Neutrophil (primary cell): ENCODE measurements at regions not wholly inside any gene's neighbourhood (a gene's known extent, or its start where the extent isn't known, plus 50 kb on each side); places are given as distances from the start of the nearest gene placed in this dataset.

Experiments used
- H3K27ac ChIP-seq: fragments of 200-600 bp; sonication (generic); 2 replicates; pipeline ENCODE4 v1.5.1; 2016; ENCODE audit warnings: mild to moderate bottlenecking, moderate library complexity
- H3K27me3 ChIP-seq: fragments of 200-600 bp; sonication (generic); 2 replicates; pipeline ENCODE4 v1.6.0; 2016; ENCODE audit warnings: mild to moderate bottlenecking
- H3K36me3 ChIP-seq: fragments of 200-600 bp; sonication (generic); 2 replicates; pipeline ENCODE4 v1.5.1; 2017
- H3K4me1 ChIP-seq, 2 experiments: fragments of 200-600 bp in 1 of 2; sonication (generic) in 1 of 2; 1 replicate in 1 of 2; 2 replicates in 1 of 2; pipeline versions ENCODE4 v1.5.1 to v1.6.1; 2013 to 2016; ENCODE audit warnings: low read depth in 1 of 2, low read length in 1 of 2, mild to moderate bottlenecking in 1 of 2, moderate library complexity in 1 of 2; ENCODE audit not compliant: control insufficient read depth in 1 of 2, insufficient read depth in 1 of 2
- H3K4me3 ChIP-seq, 2 experiments: fragments of 200-600 bp in 1 of 2; sonication (generic) in 1 of 2; 1 replicate in 1 of 2; 2 replicates in 1 of 2; pipeline ENCODE4 v1.5.1; 2013 to 2016; ENCODE audit warnings: low read depth in 1 of 2, low read length in 1 of 2, mild to moderate bottlenecking in 1 of 2, moderate library complexity in 1 of 2
- H3K9me3 ChIP-seq: fragments of 200-600 bp; sonication (generic); 2 replicates; pipeline ENCODE4 v1.5.1; 2016
- CTCF ChIP-seq: fragments of 200-600 bp; sonication (generic); IDR thresholded peaks from 2 replicates; pipeline ENCODE4 v1.5.1; 2016; ENCODE audit warnings: antibody characterized with exemption

- no peaks in the 10 kb centered on the region for H3K4me1 ChIP-seq
- H3K4me3 ChIP-seq, result no peak overlapping the region
- no peaks in the 10 kb centered on the region for H3K27me3 ChIP-seq
- no peak overlapping the region for H3K27ac ChIP-seq
- H3K36me3 ChIP-seq, result no peaks in the 10 kb centered on the region
- H3K9me3 ChIP-seq, result no peaks in the 10 kb centered on the region
- TF ChIP-seq CTCF, result no peak
Measured at GRCh38 chr2:37425408-37425807, 81.0 kb downstream of the QPCT start.

DNA sequence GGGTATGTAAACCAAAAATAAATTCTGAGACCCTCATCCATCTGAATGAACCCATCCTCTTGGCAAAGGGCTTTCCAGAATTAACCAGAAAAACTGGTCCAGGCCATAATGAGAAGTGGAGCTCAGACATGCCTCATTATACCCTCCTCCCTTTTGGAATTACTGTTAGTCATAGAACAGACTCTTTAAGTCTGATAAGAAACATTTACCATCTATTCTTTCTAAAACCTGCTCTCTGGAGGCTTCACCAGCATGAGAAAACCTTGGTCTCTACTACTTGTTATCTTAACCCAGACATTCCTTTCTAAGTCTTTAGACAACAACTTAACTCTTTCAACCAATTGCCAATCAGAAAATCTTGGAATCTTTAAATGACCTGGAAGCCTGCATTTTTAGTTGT is 82.8 kb downstream of the QPCT start:
- no peaks in the 10 kb centered on the region for H3K9me3 ChIP-seq
- no peaks in the 10 kb centered on the region for H3K27me3 ChIP-seq
- no peak overlapping the region for H3K4me3 ChIP-seq
- no peak for TF ChIP-seq CTCF
- H3K4me1 ChIP-seq, result no peaks in the 10 kb centered on the region
- no peaks in the 10 kb centered on the region for H3K36me3 ChIP-seq
- no peak overlapping the region for H3K27ac ChIP-seq

DNA sequence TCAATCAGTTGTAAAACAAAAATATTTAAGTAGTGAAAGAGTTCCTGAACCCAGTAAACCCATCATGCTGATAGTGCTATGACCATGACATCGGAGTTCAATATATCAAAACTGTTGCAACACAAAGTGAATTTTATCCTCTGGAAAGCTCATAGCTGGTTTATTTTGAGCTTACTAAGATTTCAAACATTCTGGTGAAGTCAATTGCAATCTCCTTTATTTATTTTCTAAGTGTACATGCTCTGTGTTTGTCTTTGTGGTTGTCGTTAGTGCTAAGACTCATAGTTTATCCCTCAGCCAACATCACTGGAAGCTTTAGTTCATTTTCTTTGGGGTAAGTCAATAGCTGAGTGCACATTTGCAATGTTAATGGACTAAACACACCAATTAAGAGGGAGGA is 91.9 kb downstream of the QPCT start:
- TF ChIP-seq CTCF, result no peak
- no peaks in the 10 kb centered on the region for H3K27me3 ChIP-seq
- no peaks in the 10 kb centered on the region for H3K36me3 ChIP-seq
- no peaks in the 10 kb centered on the region for H3K4me1 ChIP-seq
- H3K9me3 ChIP-seq, result no peaks in the 10 kb centered on the region
- H3K27ac ChIP-seq, result no peak overlapping the region
- H3K4me3 ChIP-seq, result no peak overlapping the region

GRCh38 chr2:37439131-37439642 is 94.8 kb downstream of the QPCT start:
- Histone ChIP-seq H3K27ac (no peak overlapping the region), H3K36me3 (no peaks in the 10 kb centered on the region), H3K27me3 (no peaks in the 10 kb centered on the region)

GRCh38 chr2:37441055-37441454 is 96.6 kb downstream of the QPCT start:
- Histone ChIP-seq H3K4me3 (no peak overlapping the region), H3K9me3 (no peaks in the 10 kb centered on the region), H3K27me3 (no peaks in the 10 kb centered on the region), H3K36me3 (no peaks in the 10 kb centered on the region), H3K27ac (no peak overlapping the region), H3K4me1 (no peaks in the 10 kb centered on the region)
- no peak for TF ChIP-seq CTCF

More at GRCh38 chr2:37439131-37439642, 94.8 kb downstream of the QPCT start:
- no peak for TF ChIP-seq CTCF
- Histone ChIP-seq H3K9me3 (no peaks in the 10 kb centered on the region), H3K4me1 (no peaks in the 10 kb centered on the region), H3K4me3 (no peak overlapping the region)

- no peaks in the 10 kb centered on the region for H3K4me1 ChIP-seq
- H3K4me3 ChIP-seq, result no peak overlapping the region
- no peak for TF ChIP-seq CTCF
- H3K9me3 ChIP-seq, result no peaks in the 10 kb centered on the region
- no peak overlapping the region for H3K27ac ChIP-seq
- H3K36me3 ChIP-seq, result no peaks in the 10 kb centered on the region
- H3K27me3 ChIP-seq, result no peaks in the 10 kb centered on the region
Measured at GRCh38 chr2:37443082-37443481, 98.7 kb downstream of the QPCT start.
